Upper lobe of right lung (tissue), 1 donor: ENCODE measurements at regions not wholly inside any gene's neighbourhood (a gene's known extent, or its start where the extent isn't known, plus 50 kb on each side); places are given as distances from the start of the nearest gene placed in this dataset.

Experiments
- ATAC-seq: fragments of 200-7000 bp; cut with Tn5 transposase; one replicate; pipeline ENCODE4 v1.9.1; 2020; ENCODE audit warnings: mild to moderate bottlenecking, moderate library complexity
- DNase-seq: peaks from one replicate; pipeline ENCODE4 v3.0.0-alpha.2; 2020
- H3K27ac ChIP-seq: fragments of 200-600 bp; one replicate; pipeline ENCODE4 v1.8.0; 2022
- H3K27me3 ChIP-seq: fragments of 200-600 bp; one replicate; pipeline ENCODE4 v1.8.0; 2022; ENCODE audit warnings: mild to moderate bottlenecking
- H3K36me3 ChIP-seq: fragments of 200-600 bp; one replicate; pipeline ENCODE4 v1.8.0; 2022
- H3K4me1 ChIP-seq: fragments of 200-600 bp; one replicate; pipeline ENCODE4 v1.8.0; 2022
- H3K4me3 ChIP-seq: fragments of 200-600 bp; one replicate; pipeline ENCODE4 v1.8.0; 2022; ENCODE audit warnings: mild to moderate bottlenecking
- H3K9me3 ChIP-seq: fragments of 200-600 bp; one replicate; pipeline ENCODE4 v1.8.0; 2022
- intact Hi-C: fragments of 100-400 bp; cut with DNase I; formaldehyde crosslinking; loops from one replicate; pipeline ENCODE4 v1.11.0; 2022
- TF ChIP-seq, protein P1 (sequence below): fragments of 200-600 bp; IDR thresholded peaks from one replicate; pipeline ENCODE4 v1.8.0; 2022; ENCODE audit warnings: antibody characterized with exemption
- donor health status: DM: no; HTN: yes; CAD: no; lungs with severe emphysema.

DNA sequence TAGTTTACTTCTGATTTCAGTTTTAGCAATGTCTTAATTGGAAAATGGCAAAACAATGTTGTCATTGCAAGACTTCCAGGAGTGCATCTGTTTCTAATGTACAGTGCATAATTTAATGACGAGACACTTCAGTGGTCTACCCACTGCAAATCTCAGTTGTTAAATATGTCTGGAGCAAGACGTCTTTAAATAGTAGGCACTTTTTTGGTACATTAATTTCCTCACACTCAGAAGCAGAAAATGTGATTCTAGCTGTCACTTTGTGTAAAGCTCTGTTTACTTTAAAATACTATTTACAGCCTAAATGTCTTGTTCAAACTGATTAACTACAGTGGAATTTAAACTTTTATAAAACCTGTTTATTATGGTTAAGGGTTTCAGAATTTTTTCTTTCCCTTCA lies 815.5 kb downstream of the TLE1 start:
- no peak for DNase-seq

DNA sequence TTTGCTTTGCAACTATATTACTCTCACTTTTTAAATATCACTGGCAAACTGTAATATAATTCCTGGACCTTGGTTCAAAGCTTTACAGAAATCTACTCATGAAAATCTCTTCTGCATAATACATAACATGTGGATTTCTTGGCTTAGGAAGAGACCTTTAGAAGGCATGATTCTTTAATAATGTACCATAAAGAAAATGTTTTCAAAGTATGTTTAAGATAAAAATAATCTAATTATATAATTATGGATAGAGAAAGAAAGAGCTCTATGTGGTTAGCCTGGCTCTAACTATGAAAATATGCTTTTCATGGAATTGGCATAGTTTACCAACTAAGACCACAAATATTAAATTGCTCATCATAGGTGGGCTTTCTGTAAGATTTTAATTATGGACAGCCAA lies 817.8 kb downstream of the TLE1 start:
- no peaks in the 10 kb centered on the region for H3K27me3 ChIP-seq
- no peaks in the 10 kb centered on the region for H3K36me3 ChIP-seq
- no peak overlapping the region for H3K4me3 ChIP-seq
- DNase-seq (no peak), ATAC-seq (no peak)
- intact Hi-C loops: no loop called here
- H3K4me1 ChIP-seq: no peaks in the 10 kb centered on the region
- no peaks in the 10 kb centered on the region for H3K9me3 ChIP-seq
- TF ChIP-seq, protein P1, sequence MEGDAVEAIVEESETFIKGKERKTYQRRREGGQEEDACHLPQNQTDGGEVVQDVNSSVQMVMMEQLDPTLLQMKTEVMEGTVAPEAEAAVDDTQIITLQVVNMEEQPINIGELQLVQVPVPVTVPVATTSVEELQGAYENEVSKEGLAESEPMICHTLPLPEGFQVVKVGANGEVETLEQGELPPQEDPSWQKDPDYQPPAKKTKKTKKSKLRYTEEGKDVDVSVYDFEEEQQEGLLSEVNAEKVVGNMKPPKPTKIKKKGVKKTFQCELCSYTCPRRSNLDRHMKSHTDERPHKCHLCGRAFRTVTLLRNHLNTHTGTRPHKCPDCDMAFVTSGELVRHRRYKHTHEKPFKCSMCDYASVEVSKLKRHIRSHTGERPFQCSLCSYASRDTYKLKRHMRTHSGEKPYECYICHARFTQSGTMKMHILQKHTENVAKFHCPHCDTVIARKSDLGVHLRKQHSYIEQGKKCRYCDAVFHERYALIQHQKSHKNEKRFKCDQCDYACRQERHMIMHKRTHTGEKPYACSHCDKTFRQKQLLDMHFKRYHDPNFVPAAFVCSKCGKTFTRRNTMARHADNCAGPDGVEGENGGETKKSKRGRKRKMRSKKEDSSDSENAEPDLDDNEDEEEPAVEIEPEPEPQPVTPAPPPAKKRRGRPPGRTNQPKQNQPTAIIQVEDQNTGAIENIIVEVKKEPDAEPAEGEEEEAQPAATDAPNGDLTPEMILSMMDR: no peak
- no peak overlapping the region for H3K27ac ChIP-seq

More for the DNA sequence above, 815.5 kb downstream of the TLE1 start:
- Histone ChIP-seq H3K9me3 (no peaks in the 10 kb centered on the region), H3K4me1 (no peaks in the 10 kb centered on the region), H3K36me3 (no peaks in the 10 kb centered on the region), H3K27me3 (no peaks in the 10 kb centered on the region), H3K27ac (no peak overlapping the region), H3K4me3 (no peak overlapping the region)
- intact Hi-C loops: no loop called here
- ATAC-seq: no peak
- TF ChIP-seq, protein P1: no peak

DNA sequence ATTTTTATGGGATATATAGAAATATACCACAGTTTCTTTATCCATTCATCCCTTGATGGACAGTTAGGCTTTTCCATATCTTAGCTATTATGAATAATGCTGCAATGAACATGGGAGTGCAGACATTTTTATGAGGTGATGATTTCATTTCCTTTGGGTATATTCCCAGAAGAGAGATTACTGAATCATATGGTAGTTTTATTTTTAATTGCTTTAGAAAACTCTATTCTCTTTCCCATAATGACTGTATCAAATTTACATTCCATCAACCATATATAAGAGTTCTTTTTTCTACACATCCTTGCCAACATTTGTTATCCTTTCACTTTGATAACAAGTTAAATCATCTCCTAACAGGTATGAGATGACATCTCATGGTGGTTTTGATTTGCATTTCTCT lies 821.6 kb downstream of the TLE1 start:
- no peak overlapping the region for H3K27ac ChIP-seq
- intact Hi-C loops: no loop called here
- H3K36me3 ChIP-seq: no peaks in the 10 kb centered on the region
- DNase-seq (no peak), ATAC-seq (no peak)
- no peak overlapping the region for H3K4me3 ChIP-seq
- H3K27me3 ChIP-seq: no peaks in the 10 kb centered on the region
- H3K4me1 ChIP-seq: no peaks in the 10 kb centered on the region
- H3K9me3 ChIP-seq: no peaks in the 10 kb centered on the region
- TF ChIP-seq, protein P1: no peak

DNA sequence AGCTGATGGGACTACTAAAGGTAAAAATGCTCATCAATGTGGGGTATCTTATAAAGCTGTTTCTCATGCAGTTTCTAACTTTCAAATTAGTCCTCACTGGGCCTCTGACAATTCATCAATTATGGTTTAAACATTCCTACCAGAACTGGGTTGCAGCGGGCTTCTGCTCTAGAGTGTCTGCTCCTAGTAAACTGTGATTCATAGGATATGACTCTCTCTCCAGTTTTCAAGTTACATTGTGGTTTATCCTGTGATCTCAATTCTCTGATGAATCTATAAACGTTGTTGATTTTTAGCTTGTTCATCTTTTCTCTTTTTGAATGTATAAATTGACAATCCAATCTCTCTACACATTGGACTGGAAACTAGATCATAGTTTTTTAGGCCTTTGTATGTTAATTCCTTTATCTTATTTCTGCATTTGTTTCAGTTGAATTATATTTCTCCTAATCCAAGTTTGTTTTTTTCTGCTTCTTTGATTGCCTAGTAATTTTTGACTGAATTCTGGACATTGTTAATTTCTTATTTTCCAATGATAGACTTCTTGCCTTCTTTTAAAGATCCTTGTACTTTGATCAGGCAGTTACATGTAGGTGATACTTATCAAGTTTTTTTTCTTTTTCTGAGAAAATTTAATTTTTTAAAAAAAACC lies 822.6 kb downstream of the TLE1 start:
- no peaks in the 10 kb centered on the region for H3K9me3 ChIP-seq
- H3K27me3 ChIP-seq: no peaks in the 10 kb centered on the region
- no peaks in the 10 kb centered on the region for H3K4me1 ChIP-seq
- ATAC-seq: no peak
- no peak for DNase-seq
- H3K4me3 ChIP-seq: no peak overlapping the region
- intact Hi-C loops: no loop called here
- H3K36me3 ChIP-seq: no peaks in the 10 kb centered on the region
- H3K27ac ChIP-seq: no peak overlapping the region
- TF ChIP-seq, protein P1: no peak

DNA sequence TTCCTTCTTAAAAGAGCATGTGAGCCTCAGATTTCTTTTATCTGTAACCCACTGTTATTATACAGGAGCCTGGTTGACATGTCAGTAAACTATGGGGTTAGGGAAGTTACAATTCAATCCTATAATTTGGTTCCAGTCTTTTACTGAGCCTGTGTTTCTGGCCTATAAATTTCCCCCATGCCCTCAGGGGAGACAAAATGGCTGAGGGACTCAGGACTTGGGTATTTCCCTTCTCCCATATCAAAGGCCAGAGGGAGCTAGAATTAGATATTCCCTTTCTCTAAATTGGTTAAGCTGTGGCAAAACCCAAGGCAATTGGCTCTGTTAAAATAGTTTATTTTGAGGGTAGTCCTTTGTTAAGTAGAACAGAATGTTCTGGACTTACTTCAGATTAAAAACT lies 823.2 kb downstream of the TLE1 start:
- ATAC-seq (no peak), DNase-seq (no peak)
- Histone ChIP-seq H3K4me1 (no peaks in the 10 kb centered on the region), H3K4me3 (no peak overlapping the region), H3K9me3 (no peaks in the 10 kb centered on the region), H3K36me3 (no peaks in the 10 kb centered on the region), H3K27me3 (no peaks in the 10 kb centered on the region), H3K27ac (no peak overlapping the region)
- intact Hi-C loops: no loop called here
- TF ChIP-seq, protein P1: no peak

DNA sequence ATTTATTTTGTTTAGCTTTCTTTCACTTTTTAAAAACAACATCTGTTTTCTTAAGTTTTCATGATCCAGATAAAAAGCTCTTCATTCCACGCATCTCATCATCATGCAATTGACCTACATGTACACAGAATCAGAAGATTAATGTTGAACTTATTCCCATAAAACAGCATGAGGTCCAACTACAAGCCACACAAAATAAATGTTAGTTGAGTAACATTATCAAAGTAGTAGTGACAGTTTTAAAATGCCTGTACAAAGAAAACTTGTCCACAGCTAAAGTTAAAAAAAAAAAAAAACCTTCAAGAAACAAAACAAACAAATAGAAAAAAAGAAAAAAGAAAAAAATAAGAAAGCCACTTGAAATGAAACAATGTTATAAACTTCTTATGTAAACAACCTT lies 846.3 kb downstream of the TLE1 start:
- ATAC-seq: no peak

More for the DNA sequence above, 846.3 kb downstream of the TLE1 start:
- no peaks in the 10 kb centered on the region for H3K36me3 ChIP-seq
- TF ChIP-seq, protein P1: no peak
- intact Hi-C loops: no loop called here
- no peak overlapping the region for H3K27ac ChIP-seq
- H3K9me3 ChIP-seq: no peaks in the 10 kb centered on the region
- H3K4me3 ChIP-seq: no peak overlapping the region
- H3K27me3 ChIP-seq: no peaks in the 10 kb centered on the region
- DNase-seq: no peak
- peaks cover 3% of the 10 kb centered on the region for H3K4me1 ChIP-seq
